OCI-LY3 (cell line): ENCODE measurements at regions not wholly inside any gene's neighbourhood (a gene's known extent, or its start where the extent isn't known, plus 50 kb on each side); places are given as distances from the start of the nearest gene placed in this dataset.

Experiments
- CTCF ChIP-seq: fragments of 200-600, 300-600 bp; sonication (generic); IDR thresholded peaks from 2 replicates; pipeline ENCODE4 v1.5.1; 2014; ENCODE audit warnings: antibody characterized with exemption, low read length, low read depth
- EZH2phosphoT487 ChIP-seq: fragments of 200-600 bp; shearing (Covaris generic); IDR thresholded peaks from 2 replicates; pipeline ENCODE4 v1.6.1; 2018; ENCODE audit warnings: antibody characterized with exemption, mixed run types, low read depth

- TF ChIP-seq CTCF (no peak), EZH2phosphoT487 (no peak)
Measured at GRCh38 chr7:51973071-51973470, 656.5 kb upstream of the COBL start.
